PC-9 (cell line): ENCODE measurements at regions not wholly inside any gene's neighbourhood (a gene's known extent, or its start where the extent isn't known, plus 50 kb on each side); places are given as distances from the start of the nearest gene placed in this dataset.

Experiments used
- BruUV-seq: library from RNA; stranded (reverse); fragments of 400-500 nt; replicated peaks from 2 replicates; lab custom pipeline; 2021; lab: Mats Ljungman, UMichigan
- CTCF ChIA-PET: fragments of 300-600 bp; sonication (Branson Sonifier 250); formaldehyde crosslinking; loops from one replicate; lab custom pipeline; 2022; ENCODE audit warnings: antibody characterized with exemption; lab: Charles Lee
- POLR2A ChIA-PET: fragments of 300-600 bp; sonication (Branson Sonifier 250); formaldehyde crosslinking; loops from one replicate; lab custom pipeline; 2022; ENCODE audit warnings: antibody characterized with exemption; ENCODE audit not compliant: unreplicated experiment; lab: Charles Lee
- DNase-seq, 2 experiments: peaks; one replicate each; pipeline versions ENCODE4 v3.0.0 to v3.0.0-alpha.2; 2015 to 2022; ENCODE audit warnings: mixed read lengths in 1 of 2
- H2AFZ ChIP-seq: fragments of 200-600 bp; sonication (generic); 2 replicates; pipeline ENCODE4 v1.8.1; 2017; ENCODE audit warnings: antibody characterized with exemption
- H3F3A ChIP-seq: fragments of 200-600 bp; sonication (generic); 2 replicates; pipeline ENCODE4 v1.8.1; 2017; ENCODE audit warnings: antibody characterized with exemption, mild to moderate bottlenecking, low read depth; ENCODE audit not compliant: insufficient read depth
- H3K27ac ChIP-seq: fragments of 200-600 bp; sonication (generic); 2 replicates; pipeline ENCODE4 v1.6.1; 2016; ENCODE audit warnings: mixed run types
- H3K27me3 ChIP-seq: fragments of 200-600 bp; sonication (generic); 2 replicates; pipeline ENCODE4 v1.6.1; 2016; ENCODE audit warnings: low read depth, mixed run types; ENCODE audit not compliant: insufficient read depth
- H3K36me3 ChIP-seq: fragments of 200-600 bp; sonication (generic); 2 replicates; pipeline ENCODE4 v1.6.1; 2016; ENCODE audit warnings: low read depth, mixed run types
- H3K4me1 ChIP-seq: fragments of 200-600 bp; sonication (generic); replicated peaks from 2 replicates; pipeline ENCODE4 v1.6.1; 2016; ENCODE audit warnings: mixed run types; ENCODE audit not compliant: insufficient read depth
- H3K4me2 ChIP-seq: fragments of 200-600 bp; sonication (generic); 2 replicates; pipeline ENCODE4 v1.6.1; 2017; ENCODE audit warnings: mixed run types
- H3K4me3 ChIP-seq: fragments of 200-600 bp; sonication (generic); 2 replicates; pipeline ENCODE4 v1.6.1; 2016; ENCODE audit warnings: mixed run types
- H3K79me2 ChIP-seq: fragments of 200-600 bp; sonication (generic); 2 replicates; pipeline ENCODE4 v1.6.1; 2017; ENCODE audit warnings: low read depth, mixed run types
- H3K9me2 ChIP-seq: fragments of 200-600 bp; sonication (generic); 2 replicates; pipeline ENCODE4 v1.8.1; 2017; ENCODE audit warnings: mild to moderate bottlenecking; ENCODE audit not compliant: insufficient read depth
- H3K9me3 ChIP-seq: fragments of 200-600 bp; sonication (generic); 2 replicates; pipeline ENCODE4 v1.8.1; 2016; ENCODE audit warnings: low read depth; ENCODE audit not compliant: insufficient read depth
- H4K20me1 ChIP-seq: fragments of 200-600 bp; sonication (generic); 2 replicates; pipeline ENCODE4 v1.8.1; 2017; ENCODE audit not compliant: insufficient read depth
- CTCF ChIP-seq: fragments of 200-600 bp; sonication (generic); conservative IDR thresholded peaks from 2 replicates; pipeline ENCODE4 v1.6.1; 2017; ENCODE audit warnings: mixed run types, antibody characterized with exemption, mild to moderate bottlenecking, moderate library complexity
- EZH2 ChIP-seq: fragments of 200-600 bp; sonication (generic); IDR thresholded peaks from 2 replicates; pipeline ENCODE4 v1.8.0; 2017; ENCODE audit warnings: antibody characterized with exemption, low read depth
- intact Hi-C: fragments of 100-400 bp; cut with micrococcal nuclease; formaldehyde crosslinking; loops from one replicate; pipeline ENCODE4 v1.10.0; 2022; ENCODE audit not compliant: unreplicated experiment

- Histone ChIP-seq H3K36me3 (no peaks in the 10 kb centered on the region), H4K20me1 (no peaks in the 10 kb centered on the region), H3K27ac (no peak overlapping the region), H3F3A (no peaks in the 10 kb centered on the region), H3K4me1 (no peaks in the 10 kb centered on the region), H3K9me2 (no peaks in the 10 kb centered on the region), H2AFZ (no peak overlapping the region), H3K4me3 (no peak overlapping the region), H3K9me3 (no peaks in the 10 kb centered on the region), H3K4me2 (no peak overlapping the region), H3K27me3 (no peaks in the 10 kb centered on the region), H3K79me2 (no peaks in the 10 kb centered on the region)
- DNase-seq, result no peak
- CTCF ChIA-PET, result no interaction called here
- POLR2A ChIA-PET, result no interaction called here
- TF ChIP-seq EZH2 (no peak), CTCF (no peak)
- BruUV-seq, result no TSS peak
- intact Hi-C loops, result no loop called here
These were observed 535.5 kb downstream of the SQOR start for GRCh38 chr15:46170326-46170725.

GRCh38 chr15:46174122-46174521, 539.3 kb downstream of the SQOR start:
- H3K36me3 ChIP-seq, result no peaks in the 10 kb centered on the region
- H3K9me2 ChIP-seq, result no peaks in the 10 kb centered on the region
- DNase-seq, result no peak
- ChIA-PET CTCF (no interaction called here), POLR2A (no interaction called here)
- no peaks in the 10 kb centered on the region for H3K79me2 ChIP-seq
- no peaks in the 10 kb centered on the region for H3F3A ChIP-seq
- intact Hi-C loops, result no loop called here
- no peak overlapping the region for H3K4me3 ChIP-seq
- H3K9me3 ChIP-seq, result no peaks in the 10 kb centered on the region
- TF ChIP-seq CTCF (no peak), EZH2 (no peak)
- no peak overlapping the region for H2AFZ ChIP-seq
- H3K4me1 ChIP-seq, result no peaks in the 10 kb centered on the region
- H3K27ac ChIP-seq, result no peak overlapping the region
- no peaks in the 10 kb centered on the region for H4K20me1 ChIP-seq
- BruUV-seq, result no TSS peak
- no peak overlapping the region for H3K4me2 ChIP-seq
- no peaks in the 10 kb centered on the region for H3K27me3 ChIP-seq

GRCh38 chr15:46177219-46177618, 542.4 kb downstream of the SQOR start:
- Histone ChIP-seq H3K27me3 (no peaks in the 10 kb centered on the region), H3K4me1 (no peaks in the 10 kb centered on the region), H3K27ac (no peak overlapping the region), H3K36me3 (no peaks in the 10 kb centered on the region), H3K9me2 (no peaks in the 10 kb centered on the region), H2AFZ (no peak overlapping the region), H3F3A (no peaks in the 10 kb centered on the region), H3K4me2 (no peak overlapping the region), H4K20me1 (no peaks in the 10 kb centered on the region), H3K4me3 (no peak overlapping the region), H3K79me2 (no peaks in the 10 kb centered on the region), H3K9me3 (no peaks in the 10 kb centered on the region)
- BruUV-seq, result no TSS peak
- DNase-seq, result no peak
- intact Hi-C loops, result no loop called here
- TF ChIP-seq EZH2, result no peak
- no peak for TF ChIP-seq CTCF
- ChIA-PET POLR2A (no interaction called here), CTCF (no interaction called here)
